HG02798 (cell line): ENCODE measurements at regions not wholly inside any gene's neighbourhood (a gene's known extent, or its start where the extent isn't known, plus 50 kb on each side); places are given as distances from the start of the nearest gene placed in this dataset.
A peak's percentile ranks its signal among the peaks of the same experiment; 100 is the strongest.
"Not testable (repeated sequence)": the region's sequence is repeated elsewhere in the genome, so short reads cannot be mapped to it uniquely, and the experiment has no call there.

Source experiments
- ATAC-seq: cut with Tn5 transposase; IDR thresholded peaks from one replicate; pipeline ENCODE4 v1.9.1; 2021; ENCODE audit warnings: mild to moderate bottlenecking; ENCODE audit not compliant: unreplicated experiment, poor library complexity

DNA sequence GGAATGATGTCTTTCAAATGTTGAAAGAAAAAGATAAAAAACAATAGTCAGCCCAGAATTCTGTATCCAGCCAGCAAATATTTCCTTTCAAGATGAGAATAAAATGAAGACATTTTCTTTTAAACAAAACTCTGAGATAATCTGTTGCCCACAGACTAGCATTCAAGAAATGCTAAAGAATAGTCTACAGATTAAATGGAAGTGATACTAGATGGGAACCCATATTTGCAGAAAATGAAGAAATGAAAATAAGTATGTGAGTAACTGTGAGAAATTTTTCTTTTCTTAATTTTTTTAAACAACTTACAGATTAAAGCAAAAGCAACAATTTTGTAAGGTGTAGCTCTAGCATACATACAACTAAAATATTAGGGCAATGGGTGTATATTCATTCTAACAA is 469.8 kb downstream of the IGSF11 start:
- no peak for ATAC-seq

DNA sequence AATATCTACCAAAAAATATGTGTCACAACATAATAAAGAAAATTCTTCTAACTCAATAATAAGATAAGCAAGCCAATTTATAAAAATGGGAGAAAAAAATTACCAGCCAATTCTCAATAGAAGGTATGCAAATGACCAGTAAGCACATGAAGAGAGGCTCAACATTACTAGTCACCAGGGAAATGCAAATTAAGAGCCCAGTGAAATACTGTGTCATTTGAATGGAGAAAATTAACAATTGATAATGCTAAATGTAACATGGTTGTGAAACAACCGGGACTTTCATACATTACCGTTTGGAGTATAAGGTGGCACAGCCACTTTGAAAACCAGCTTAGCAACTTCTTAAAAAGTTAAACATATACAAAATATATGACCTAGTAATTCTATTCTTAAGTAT is 460.7 kb downstream of the IGSF11 start:
- no peak for ATAC-seq

DNA sequence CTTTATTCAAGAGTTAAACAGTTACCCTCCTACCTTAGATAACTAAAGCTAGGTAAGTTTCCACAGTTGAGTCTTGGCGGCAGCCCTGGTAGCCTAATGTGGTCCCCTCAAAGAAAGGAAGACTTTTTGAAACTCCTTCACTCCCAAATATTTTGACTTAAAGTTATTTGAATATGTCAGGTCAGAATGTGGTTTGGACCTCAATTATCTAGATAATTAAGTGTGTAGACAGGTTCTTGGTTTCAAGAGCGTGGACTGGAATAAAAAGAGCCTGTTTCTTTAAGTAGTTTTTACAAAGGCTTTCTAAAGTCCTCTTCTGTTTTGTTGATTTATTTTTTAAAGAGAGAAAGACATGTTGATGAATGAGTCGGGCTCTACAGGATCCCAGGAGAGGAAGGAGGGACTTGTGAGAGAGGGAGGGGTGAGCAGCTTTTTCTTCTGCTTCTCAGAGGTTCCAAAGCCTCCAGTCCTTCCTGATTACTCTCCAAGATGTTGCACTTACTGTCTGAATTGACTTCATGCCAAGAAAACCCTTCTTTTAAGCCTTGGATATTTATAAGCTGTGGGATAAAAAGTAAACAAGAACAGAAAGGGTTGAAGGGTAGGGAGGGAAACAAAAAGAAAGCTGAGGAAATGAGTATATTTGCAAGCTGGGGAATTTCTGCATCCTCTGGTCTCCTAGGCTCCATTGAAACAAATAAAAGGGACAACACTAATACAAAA is 457.4 kb downstream of the IGSF11 start:
- ATAC-seq: no peak

DNA sequence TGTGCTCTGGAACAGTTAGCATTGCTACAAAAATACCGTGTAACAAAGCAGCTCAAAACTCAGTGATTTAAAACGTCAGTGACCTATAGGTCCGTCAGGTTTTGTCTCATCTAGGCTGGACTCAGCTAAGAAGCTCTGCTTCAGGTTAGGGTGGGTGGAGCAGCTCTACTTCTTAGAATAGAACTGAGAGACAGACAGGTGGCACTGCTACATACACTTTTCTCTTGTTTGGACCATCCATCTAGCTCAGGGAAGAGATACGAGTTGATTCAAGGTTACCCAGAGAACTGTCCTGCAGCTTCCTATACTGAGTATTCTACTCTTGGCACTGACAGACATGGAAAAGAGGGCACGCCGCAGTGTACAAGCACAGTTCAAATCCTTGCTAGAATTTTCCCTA is 456.1 kb downstream of the IGSF11 start:
- ATAC-seq: no peak

GRCh38 chr3:118587037-118587741 is 447.5 kb downstream of the IGSF11 start:
- no peak for ATAC-seq

DNA sequence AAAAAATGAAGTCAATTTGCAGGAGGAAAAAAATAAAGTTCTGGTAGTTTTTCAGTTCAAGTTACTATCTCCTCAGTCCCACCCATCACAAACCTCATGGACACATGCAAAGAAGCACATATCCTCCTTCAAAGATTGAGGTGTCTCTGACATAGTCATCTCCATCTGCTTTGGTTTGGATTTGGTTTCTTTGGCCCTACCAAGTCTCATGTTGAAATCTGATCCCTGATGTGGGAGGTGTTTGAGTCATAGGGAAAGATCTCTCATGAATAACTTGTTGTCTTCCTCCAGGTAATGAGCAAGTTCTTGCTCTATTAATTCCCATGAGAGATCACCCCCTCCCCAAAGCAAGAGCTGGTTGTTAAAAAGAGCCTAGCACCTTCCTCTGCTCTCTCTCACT is 446.8 kb downstream of the IGSF11 start:
- ATAC-seq: no peak

- no peak for ATAC-seq
These were observed 441.4 kb downstream of the IGSF11 start for GRCh38 chr3:118593277-118593670.

GRCh38 chr3:118597184-118597583 is 437.5 kb downstream of the IGSF11 start:
- ATAC-seq: no peak

DNA sequence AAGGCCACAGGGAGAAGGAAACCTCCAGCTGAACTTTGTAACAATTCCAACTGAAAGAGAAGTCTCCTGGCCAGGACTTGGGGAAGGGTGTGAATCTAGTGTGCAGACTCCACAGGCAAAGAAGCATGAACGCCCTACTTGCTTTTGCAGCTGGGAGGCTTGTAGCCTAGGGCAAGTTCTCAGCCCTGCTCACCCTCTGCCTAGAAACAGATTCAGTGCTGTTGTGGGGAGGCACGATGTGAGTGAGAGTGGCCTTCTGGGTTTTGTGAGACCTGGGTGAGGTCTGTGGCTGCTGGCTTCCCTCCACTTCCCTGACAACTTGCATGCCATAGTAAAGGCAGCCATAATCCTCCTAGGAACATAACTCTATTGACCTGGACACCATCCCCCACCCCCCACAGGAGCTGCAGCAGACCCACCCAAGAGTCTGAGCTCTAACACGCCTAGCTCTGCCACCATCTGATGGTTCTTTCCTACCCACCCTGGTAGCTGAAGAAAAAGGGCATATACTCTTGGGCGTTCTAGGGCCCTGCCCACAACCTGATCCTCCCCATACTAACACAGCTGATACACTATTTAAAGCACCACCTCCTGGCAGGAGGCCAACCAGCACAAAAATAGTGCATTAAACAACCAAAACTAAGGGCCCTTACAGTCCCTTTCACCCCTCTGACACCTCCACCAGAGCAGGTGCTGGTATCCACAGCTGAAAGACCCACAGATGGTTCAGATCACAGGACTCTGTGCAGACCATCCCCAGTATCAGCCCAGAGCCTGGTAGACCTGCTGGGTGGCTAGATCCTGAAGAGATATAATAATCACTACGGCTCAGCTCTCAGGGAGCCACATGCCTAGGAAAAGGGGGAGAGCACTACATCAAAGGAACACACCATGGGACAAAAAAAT is 426.5 kb downstream of the IGSF11 start:
- no peak for ATAC-seq

GRCh38 chr3:118618247-118619040 is 416.2 kb downstream of the IGSF11 start:
- no peak for ATAC-seq

- ATAC-seq: no peak
These were observed 408.2 kb downstream of the IGSF11 start for GRCh38 chr3:118626453-118626852.

- ATAC-seq: peak; percentile 98
These were observed 405.8 kb downstream of the IGSF11 start for GRCh38 chr3:118628704-118629341.

- ATAC-seq: no peak
These were observed 404.8 kb downstream of the IGSF11 start for GRCh38 chr3:118629821-118630220.

- no peak for ATAC-seq
These were observed 398.9 kb downstream of the IGSF11 start for GRCh38 chr3:118635711-118636110.

- no peak for ATAC-seq
These were observed 397.8 kb downstream of the IGSF11 start for GRCh38 chr3:118636841-118637240.

DNA sequence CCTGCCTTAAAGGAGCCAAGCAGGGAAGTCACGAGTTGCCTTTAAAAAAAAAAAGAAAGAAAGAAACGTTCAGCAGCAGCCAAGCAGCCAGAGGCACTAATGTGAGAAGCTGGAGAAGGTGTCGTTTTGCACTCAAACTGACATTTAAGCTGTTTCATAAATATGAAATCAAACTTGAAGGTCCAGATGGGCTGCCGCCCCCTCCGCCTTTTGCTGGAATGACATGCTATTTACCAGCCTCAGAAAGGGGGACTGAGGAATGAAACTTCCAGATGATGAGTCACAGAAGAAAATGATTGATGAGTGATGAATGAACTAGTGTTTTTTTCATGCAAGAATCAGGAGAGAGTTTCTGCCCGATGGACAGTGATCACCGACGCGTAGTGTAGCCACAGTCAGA is 396.8 kb downstream of the IGSF11 start:
- no peak for ATAC-seq

DNA sequence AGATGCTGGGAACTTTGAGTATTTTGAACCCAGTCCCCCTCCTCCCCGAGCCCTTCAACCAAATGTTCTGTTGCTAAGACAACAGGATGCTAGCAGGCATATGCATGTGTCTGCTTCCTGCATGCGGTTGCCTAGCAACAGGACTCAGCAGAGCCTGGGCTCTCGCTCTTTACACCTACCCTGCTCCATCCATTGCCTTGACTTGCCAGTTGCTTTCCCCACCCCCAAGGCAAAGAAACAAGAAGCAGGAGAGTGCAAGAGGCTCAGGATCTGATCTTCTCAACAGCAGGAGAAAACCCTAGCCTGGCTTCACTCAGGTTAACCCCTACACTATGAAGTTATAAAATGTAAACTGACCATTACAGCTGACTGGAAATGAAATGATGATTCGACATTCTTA is 393.0 kb downstream of the IGSF11 start:
- peak; percentile 68 for ATAC-seq

- no peak for ATAC-seq
These were observed 363.5 kb downstream of the IGSF11 start for GRCh38 chr3:118671192-118671591.

- no peak for ATAC-seq
These were observed 359.3 kb downstream of the IGSF11 start for GRCh38 chr3:118675305-118675704.

DNA sequence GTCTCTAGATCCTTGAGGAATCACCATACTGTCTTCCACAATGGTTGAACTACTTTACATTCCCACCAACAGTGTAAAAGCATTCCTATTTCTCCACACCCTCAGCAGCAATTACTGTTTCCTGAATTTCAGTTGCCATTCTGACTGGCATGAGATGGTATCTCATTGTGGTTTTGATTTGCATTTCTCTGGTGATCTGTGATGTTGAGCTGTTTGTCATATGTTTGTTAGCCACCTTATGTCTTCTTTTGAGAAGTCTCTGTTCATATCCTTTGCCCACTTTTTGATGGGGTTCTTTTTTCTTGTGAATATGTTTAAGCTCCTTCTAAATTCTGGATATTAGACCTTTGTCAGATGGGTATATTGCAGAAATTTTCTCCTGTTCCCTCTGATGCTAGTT is 356.0 kb downstream of the IGSF11 start:
- ATAC-seq: not testable (repeated sequence)
